Mesothelial cell of epicardium (in vitro differentiated cells): ENCODE measurements at regions not wholly inside any gene's neighbourhood (a gene's known extent, or its start where the extent isn't known, plus 50 kb on each side); places are given as distances from the start of the nearest gene placed in this dataset.

ENCODE experiments used
- DNase-seq, 2 experiments: peaks; one replicate each; pipeline ENCODE4 v3.0.0; 2021; ENCODE audit warnings: low spot score in 2 of 2; ENCODE audit not compliant: unreplicated experiment in 2 of 2
- H3K27ac Mint-ChIP-seq: 2 replicates; pipeline ENCODE4 v1.8.0; 2021; ENCODE audit warnings: mixed read lengths
- H3K27me3 Mint-ChIP-seq: 2 replicates; pipeline ENCODE4 v1.8.0; 2021; ENCODE audit warnings: low read depth, mixed read lengths
- H3K36me3 Mint-ChIP-seq: 2 replicates; pipeline ENCODE4 v1.8.0; 2021; ENCODE audit warnings: mixed read lengths
- H3K4me1 Mint-ChIP-seq: 2 replicates; pipeline ENCODE4 v1.8.0; 2021; ENCODE audit warnings: mixed read lengths
- H3K4me3 Mint-ChIP-seq: 2 replicates; pipeline ENCODE4 v1.8.0; 2021; ENCODE audit warnings: mild to moderate bottlenecking, moderate library complexity, mixed read lengths
- H3K9me3 Mint-ChIP-seq: 2 replicates; pipeline ENCODE4 v1.8.0; 2021; ENCODE audit warnings: mixed read lengths
- TF ChIP-seq, protein P1 (sequence below): fragments of 200-600 bp; sonication (generic); IDR thresholded peaks from one replicate; pipeline ENCODE4 v1.5.0; 2021; ENCODE audit warnings: antibody characterized with exemption; ENCODE audit not compliant: unreplicated experiment

DNA sequence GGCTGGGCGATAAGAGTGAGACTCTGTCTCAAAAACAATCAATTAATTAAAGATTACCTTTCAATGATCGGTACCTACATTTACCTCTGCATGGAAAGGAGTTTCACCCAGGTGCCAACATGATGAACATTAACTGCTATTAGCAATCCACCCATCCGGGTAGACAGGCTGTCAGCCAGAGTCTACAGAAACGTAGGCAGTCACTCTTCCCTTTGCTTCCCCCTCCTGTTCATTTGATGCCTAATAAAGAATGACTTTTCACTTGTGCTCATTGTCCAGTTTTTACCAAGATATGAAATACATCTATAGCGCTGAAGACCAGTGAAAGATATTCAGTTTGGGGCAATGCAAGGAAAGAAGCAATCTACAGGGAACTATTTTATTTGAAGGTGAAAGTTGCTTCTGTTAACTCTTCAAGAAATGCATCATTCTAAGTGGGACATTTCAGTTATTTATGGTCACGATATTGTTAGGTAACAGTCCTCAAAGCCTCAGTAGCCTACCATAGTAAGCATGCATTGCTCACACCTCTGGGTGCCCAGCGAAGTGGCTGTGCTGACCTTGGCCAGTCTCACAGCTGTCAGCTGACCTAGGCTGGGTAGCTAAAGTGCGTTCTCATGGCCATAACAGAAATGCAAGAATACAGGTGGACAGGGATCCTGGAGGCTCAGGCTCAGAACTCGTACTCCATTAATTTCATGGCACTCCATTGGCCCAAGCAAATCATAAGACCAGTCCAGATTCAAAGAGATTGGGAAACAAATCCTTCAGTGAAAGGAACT lies 87.2 kb upstream of the DMRT1 start:
- DNase-seq: no peak
- H3K4me3 Mint-ChIP-seq: no peak overlapping the region
- TF ChIP-seq, protein P1, sequence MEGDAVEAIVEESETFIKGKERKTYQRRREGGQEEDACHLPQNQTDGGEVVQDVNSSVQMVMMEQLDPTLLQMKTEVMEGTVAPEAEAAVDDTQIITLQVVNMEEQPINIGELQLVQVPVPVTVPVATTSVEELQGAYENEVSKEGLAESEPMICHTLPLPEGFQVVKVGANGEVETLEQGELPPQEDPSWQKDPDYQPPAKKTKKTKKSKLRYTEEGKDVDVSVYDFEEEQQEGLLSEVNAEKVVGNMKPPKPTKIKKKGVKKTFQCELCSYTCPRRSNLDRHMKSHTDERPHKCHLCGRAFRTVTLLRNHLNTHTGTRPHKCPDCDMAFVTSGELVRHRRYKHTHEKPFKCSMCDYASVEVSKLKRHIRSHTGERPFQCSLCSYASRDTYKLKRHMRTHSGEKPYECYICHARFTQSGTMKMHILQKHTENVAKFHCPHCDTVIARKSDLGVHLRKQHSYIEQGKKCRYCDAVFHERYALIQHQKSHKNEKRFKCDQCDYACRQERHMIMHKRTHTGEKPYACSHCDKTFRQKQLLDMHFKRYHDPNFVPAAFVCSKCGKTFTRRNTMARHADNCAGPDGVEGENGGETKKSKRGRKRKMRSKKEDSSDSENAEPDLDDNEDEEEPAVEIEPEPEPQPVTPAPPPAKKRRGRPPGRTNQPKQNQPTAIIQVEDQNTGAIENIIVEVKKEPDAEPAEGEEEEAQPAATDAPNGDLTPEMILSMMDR: no peak
- H3K9me3 Mint-ChIP-seq: no peaks in the 10 kb centered on the region
- H3K36me3 Mint-ChIP-seq: peaks cover 6% of the 10 kb centered on the region
- H3K27me3 Mint-ChIP-seq: no peaks in the 10 kb centered on the region
- H3K27ac Mint-ChIP-seq: no peak overlapping the region
- H3K4me1 Mint-ChIP-seq: peaks cover 22% of the 10 kb centered on the region

DNA sequence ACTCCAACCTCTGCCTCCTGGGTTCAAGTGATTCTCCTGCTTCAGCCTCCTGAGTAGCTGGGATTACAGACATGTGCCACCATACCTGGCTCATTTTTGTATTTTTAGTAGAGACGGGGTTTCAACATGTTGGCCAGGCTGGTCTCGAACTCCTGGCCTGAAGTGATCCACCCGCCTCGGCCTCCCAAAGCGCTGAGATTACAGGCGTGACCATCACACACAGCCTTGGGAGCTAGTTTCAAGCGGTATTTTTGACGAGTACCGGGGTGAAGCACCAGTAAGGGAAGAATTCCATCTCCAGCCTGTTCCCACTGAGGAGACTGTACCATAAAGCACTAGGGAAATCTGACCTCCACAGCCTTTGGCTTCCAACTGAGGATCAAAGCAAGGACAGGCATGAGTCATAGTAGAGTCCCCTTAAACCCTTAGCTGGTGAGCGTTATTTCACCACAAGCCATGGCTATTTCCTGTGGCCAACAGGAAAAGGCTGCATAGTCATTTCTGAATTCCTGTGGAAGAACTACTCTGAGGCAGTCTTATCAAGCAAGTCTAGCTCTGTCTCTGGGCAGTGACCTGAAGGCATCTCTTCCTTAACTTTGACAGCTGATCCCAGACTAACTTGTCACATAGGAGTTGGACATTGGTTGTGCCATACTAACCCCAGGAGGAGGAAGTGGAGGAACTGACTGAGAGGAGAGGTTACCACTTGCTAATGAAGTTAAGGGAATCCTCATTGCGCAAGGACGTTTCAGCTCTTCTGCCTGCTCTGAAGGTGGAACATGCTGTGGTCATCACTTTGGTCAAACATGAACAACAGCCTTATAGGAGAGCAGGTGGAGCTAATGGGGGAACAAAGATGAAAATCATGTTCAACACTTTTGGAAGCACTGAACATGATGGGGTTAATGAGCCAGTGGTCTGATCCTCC lies 85.8 kb upstream of the DMRT1 start:
- Mint-ChIP-seq H3K36me3 (peaks cover 6% of the 10 kb centered on the region), H3K27ac (no peak overlapping the region), H3K4me1 (peaks cover 15% of the 10 kb centered on the region), H3K27me3 (no peaks in the 10 kb centered on the region), H3K9me3 (no peaks in the 10 kb centered on the region), H3K4me3 (no peak overlapping the region)
- no peak for DNase-seq
- TF ChIP-seq, protein P1: no peak

DNA sequence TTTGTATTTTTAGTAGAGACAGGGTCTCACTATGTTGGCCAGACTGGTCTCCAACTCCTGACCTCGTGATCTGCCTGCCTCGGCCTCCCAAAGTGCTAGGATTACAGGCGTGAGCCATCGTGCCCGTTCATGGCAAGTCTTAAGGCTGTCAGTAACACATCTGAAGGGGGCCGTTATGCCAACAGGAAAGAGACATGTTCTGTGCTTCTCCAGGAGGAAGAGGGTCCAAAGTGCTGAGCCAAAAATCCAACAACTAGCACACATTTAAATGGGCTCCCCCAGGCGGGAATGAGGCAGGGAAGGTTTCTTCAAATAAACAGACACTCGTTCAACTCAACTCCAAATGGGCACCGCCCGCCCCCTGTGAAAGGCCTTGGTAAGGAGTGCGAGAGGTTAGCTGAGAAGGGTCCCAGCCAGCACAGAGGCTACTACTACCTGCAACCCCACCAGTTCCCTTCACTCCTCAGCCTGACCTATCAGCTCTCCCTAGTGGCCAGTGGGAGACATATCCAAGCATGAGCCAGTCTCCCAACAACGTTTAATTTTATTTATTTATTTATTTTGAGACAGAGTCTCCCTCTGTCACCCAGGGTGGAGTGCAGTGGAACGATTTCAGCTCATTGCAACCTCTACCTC lies 84.1 kb upstream of the DMRT1 start:
- Mint-ChIP-seq H3K27ac (no peak overlapping the region), H3K27me3 (no peaks in the 10 kb centered on the region), H3K36me3 (peaks cover 6% of the 10 kb centered on the region), H3K9me3 (no peaks in the 10 kb centered on the region), H3K4me1 (no peaks in the 10 kb centered on the region), H3K4me3 (no peak overlapping the region)
- TF ChIP-seq, protein P1: peak; percentile 45
- DNase-seq: no peak

DNA sequence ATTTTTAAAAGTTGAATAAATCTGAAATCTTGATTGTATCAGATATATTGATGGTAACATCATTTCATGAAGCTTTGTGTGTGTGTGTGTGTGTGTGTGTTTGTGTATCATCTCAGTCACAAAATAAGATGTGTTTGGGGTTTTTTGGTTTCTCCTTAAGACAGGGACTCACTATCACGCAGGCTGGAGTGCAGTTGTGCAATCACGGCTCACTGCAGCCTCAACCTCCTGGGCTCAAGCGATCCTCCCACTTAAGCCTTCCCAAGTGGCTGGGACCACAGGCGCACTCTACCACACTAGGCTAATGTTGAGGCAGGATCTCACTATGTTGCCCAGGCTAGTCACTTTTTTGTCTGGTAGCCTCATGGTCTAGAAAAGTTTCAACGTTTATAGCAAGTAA lies 83.4 kb upstream of the DMRT1 start:
- Mint-ChIP-seq H3K9me3 (no peaks in the 10 kb centered on the region), H3K4me3 (no peak overlapping the region), H3K4me1 (no peaks in the 10 kb centered on the region), H3K27ac (no peak overlapping the region), H3K36me3 (peaks cover under 1% of the 10 kb centered on the region), H3K27me3 (no peaks in the 10 kb centered on the region)
- DNase-seq: no peak
- TF ChIP-seq, protein P1: no peak

DNA sequence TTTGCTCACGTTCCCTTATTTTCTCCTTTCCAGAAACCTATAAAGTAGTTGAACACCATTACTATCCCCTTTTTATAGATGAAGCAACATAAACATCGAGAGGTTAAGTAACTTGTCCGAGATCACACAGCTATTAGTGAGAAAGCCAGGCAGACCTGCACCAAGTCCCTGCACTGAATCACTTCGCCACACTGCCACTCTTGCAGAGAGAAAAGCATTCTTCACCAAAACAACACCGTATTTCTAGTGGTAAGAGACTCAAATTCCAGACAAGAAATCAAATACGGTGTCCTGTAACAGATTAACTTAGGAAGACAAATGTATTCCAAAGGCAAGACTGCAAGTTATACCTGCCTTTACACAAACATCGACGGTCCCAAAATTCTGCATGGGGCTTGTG lies 82.0 kb upstream of the DMRT1 start:
- Mint-ChIP-seq H3K36me3 (no peaks in the 10 kb centered on the region), H3K27ac (no peak overlapping the region), H3K27me3 (no peaks in the 10 kb centered on the region), H3K4me1 (peaks cover 4% of the 10 kb centered on the region), H3K9me3 (no peaks in the 10 kb centered on the region), H3K4me3 (no peak overlapping the region)
- DNase-seq: no peak
- TF ChIP-seq, protein P1: no peak
